NOMO-1 (cell line): ENCODE measurements at regions not wholly inside any gene's neighbourhood (a gene's known extent, or its start where the extent isn't known, plus 50 kb on each side); places are given as distances from the start of the nearest gene placed in this dataset.

Source experiments
- DNase-seq, 2 experiments: peaks; one replicate each; lab custom pipeline; 2025; ENCODE audit not compliant: unreplicated experiment in 2 of 2; lab: John Stamatoyannopoulos, UW

- no peak for DNase-seq
Observed at GRCh38 chr1:198860371-198860770, 221.5 kb downstream of the PTPRC start.

GRCh38 chr1:198861636-198862035 lies 222.8 kb downstream of the PTPRC start:
- no peak for DNase-seq

DNA sequence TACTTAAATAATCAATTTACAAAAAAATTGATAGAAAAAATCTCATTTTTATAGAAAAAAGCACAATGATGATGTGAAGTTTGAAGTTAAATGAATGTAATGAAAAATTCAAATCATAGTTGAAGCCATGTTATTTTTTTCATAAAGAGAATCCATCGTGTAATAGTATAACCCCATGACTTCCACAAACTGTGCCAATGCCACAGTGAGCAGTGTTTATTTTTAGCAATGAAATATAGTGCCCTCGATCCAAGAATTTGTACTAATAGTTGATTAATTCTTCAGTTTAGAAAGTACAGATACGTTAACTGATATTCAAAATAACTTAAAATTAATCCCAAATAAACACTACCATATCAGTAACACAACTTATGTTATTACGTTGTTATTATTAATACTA lies 225.9 kb downstream of the PTPRC start:
- DNase-seq, result no peak

DNA sequence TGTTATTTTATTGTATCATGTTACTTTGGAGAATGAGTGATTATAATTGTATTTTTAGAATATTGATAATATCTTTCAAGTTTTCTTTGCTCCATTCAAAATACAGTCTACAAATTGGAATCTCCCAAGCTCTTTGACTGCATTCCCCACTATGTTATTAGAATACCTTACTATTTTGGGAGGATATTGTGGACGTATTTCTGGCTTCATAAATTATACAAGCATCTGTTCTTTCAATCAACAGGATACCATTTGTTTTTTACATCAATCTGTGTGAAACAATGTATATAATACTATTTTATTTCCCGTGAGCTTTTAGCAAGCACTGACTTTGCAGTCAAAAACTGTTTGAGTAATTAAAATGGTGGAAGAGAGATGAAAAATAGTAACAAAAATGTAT lies 226.5 kb downstream of the PTPRC start:
- no peak for DNase-seq

- no peak for DNase-seq
Observed at GRCh38 chr1:198867182-198867581, 228.3 kb downstream of the PTPRC start.

GRCh38 chr1:198873696-198874230 lies 234.9 kb downstream of the PTPRC start:
- DNase-seq, result no peak

DNA sequence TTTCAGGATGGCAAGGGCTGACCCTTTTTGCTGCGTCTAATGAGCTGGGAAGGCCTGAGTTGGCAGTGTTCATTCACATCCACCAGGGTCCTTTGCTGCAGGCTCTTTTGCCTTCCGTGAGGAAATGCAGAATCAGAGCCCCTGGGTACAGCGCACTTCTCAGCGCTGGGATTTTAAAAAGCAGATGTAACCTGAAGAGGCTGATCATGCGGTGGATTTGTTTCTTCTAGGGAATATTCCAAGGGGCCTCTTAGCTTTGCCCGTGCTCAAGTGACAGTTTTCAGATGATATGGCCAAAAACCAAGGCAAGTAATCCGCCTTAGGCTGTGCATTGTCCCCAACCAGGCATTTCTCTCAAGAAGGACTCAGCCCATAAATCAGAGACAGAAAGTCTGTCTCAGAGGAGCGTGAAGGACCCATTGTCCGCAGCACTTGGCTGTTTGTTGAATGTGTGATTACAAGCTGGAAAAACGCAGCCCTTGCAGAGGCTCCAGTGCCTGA lies 237.6 kb downstream of the PTPRC start:
- DNase-seq, result no peak

DNA sequence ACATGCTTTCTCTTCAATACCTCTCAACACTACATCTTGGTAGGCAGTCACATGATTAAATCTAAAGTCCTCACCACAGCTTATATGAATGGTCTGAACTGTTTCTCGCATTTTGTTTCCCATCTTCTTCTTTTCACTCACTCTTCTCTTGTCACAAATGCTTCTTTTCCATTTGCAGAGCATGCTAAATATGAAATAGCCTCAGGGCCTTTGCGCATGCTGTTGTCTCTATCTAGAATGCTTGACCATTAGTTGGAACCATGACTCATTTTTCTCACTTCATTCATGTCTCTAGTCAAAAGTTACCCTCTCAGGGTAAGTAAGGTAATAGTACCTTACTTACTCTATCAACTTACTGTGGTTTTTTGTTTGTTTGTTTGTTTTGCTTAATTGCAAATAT lies 239.7 kb downstream of the PTPRC start:
- no peak for DNase-seq

GRCh38 chr1:198879711-198880306 lies 241.0 kb downstream of the PTPRC start:
- DNase-seq, result no peak

GRCh38 chr1:198880397-198880796 lies 241.6 kb downstream of the PTPRC start:
- DNase-seq, result no peak

DNA sequence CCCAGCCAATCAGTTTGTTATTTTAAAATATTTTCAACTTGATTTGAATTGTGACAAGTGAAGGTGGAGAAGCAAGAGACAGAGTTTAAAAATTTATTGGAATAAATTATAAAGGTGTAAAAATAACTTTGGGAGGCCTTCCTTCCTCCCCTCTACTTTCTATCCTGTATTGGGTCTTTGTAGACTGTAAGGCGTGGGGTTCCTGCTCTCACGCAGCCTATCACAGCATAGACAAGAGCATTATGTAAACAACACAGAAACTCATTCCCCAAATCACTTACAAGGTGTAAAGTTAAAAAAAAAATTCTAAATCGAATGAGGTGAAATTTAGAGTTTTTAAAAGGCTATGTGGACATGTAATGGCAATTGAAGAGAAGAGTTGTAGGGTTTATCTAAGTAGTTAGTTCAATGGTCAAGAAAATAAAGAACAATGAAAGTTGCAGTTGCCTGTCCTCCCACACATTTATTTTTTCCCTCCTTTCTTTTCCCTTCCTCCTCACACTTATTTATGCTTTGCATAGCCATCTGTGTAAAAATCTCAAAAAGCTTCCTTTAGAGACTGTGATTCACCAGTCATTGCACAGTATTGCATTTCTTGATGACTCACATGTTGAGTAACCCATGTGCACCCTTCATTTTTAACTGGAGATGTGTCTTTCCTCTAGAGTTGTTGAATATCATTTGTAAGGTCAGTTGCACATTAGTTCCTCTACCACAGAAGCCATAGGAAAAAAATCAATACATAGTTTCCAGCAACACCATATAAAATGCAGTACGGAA lies 242.2 kb downstream of the PTPRC start:
- DNase-seq, result peak; percentile 58 to 95

DNA sequence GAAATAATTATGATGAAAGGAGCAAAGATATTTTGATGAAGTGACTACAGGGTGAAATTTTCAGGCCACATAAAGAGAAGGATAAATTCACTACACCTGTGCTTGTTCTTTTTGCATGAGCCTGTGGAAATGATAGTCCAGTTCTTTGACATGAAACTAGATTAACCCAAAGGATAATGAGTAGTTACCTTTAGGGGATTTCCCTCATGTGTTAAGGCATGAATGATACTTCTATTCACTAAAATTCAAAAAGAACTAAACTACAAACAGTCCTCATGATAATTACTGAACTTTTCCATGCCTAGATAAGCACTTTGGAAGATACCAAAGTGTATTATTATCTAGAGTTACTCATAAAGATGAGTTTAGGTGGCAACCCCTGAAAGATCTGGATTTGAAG lies 244.3 kb downstream of the PTPRC start:
- DNase-seq, result no peak

GRCh38 chr1:198887866-198888265 lies 249.0 kb downstream of the PTPRC start:
- DNase-seq, result no peak

DNA sequence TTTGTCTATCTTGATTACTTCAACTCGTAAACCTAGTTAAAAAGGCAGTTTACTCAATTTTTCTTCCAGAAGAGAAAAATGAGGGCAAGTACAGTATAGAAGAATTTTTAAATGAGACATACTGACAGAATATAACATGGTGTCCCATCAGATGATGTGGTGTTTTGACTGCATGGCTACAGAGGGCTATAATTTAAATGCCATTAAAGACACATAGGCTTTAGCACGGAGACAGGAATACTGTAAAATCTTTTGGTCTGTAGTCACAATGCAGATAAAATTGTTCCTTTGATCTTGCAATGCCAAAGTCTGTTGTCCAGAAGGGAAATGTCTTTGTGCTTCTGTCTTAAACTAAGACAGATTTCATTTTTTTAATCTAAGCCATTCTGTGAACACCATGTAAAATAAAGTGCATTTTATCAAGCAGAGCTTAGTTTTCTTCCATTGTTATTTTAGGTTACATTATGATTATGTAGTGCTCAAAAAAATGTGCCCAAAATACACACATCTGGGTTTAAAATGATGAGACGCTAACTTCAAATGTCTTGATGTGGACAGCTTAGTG lies 249.6 kb downstream of the PTPRC start:
- DNase-seq, result no peak

GRCh38 chr1:198889101-198889500 lies 250.3 kb downstream of the PTPRC start:
- DNase-seq, result peak; percentile 65 to 88

DNA sequence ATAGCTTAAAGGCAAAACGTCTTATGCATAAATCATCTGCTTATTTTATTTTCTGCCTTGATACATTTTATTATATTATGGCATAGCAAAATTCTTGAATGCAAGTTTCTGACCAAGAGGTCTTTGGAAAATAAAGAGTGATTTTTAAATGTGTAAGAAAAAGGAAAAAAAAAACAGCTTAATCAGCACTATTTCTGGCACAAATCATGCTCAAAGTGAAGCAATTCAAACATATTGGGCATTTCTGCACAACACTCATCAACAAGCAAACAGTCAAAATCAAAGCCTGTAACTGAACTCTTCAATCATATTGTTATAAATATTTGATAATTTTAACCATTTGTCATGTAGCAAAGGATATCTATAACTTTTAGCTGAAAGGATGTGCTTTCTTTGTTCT lies 250.9 kb downstream of the PTPRC start:
- DNase-seq, result no peak

- no peak for DNase-seq
Observed at GRCh38 chr1:198890214-198890930, 251.5 kb downstream of the PTPRC start.

GRCh38 chr1:198892065-198892464 lies 253.2 kb downstream of the PTPRC start:
- DNase-seq, result no peak

- DNase-seq, result no peak
Observed at GRCh38 chr1:198893141-198893540, 254.3 kb downstream of the PTPRC start.

GRCh38 chr1:198893763-198894444 lies 255.1 kb downstream of the PTPRC start:
- DNase-seq, result no peak

DNA sequence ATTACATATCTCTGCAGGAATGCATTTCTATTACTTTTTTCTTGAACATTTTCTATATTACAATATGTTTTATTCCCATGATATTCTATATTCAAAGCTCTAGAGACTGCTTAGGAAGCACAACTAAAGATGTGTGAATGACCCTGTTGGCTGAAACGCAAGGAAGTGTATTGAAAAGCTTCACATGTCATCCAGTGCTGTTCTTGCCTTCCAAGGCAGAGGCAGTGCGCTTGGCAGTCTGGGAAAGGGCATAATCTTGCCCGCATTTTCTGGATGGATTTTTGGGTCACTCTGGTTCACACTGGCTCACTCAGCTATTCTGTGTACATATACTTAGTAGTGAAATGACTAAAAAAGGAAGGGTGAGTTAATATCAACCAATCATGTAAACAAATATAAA lies 262.4 kb downstream of the PTPRC start:
- no peak for DNase-seq
